ENCODE measurements at regions not wholly inside any gene's neighbourhood (a gene's known extent, or its start where the extent isn't known, plus 50 kb on each side); places are given as distances from the start of the nearest gene placed in this dataset.

DNA sequence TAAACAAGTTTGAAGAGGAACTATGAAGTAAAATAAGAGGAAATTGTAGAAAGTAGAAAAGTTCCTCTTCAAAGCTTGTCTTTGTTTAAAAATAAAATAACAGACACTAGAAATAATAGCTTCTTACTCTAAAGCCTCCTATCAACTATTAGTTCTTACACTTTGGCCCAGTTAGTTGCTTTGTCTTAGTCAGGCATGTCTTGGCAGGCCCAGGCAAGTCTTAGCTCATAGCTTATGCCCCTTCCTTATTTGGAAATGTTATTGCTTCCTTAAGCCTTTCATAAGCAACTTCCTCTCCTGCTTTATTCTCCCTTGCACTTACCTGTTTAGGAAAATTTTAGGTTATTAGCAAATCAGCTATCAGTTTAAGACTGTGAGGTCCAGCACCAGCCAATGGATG lies 950.6 kb upstream of the LRATD1 start:
- no peak overlapping the region for H3K27ac ChIP-seq (ENCODE audit: extremely low read depth, low read depth, low read length)
- H3K9me3 ChIP-seq (ENCODE audit: control insufficient read depth, insufficient read depth, low read depth, low read length): no peaks in the 10 kb centered on the region
- TF ChIP-seq, protein P1, sequence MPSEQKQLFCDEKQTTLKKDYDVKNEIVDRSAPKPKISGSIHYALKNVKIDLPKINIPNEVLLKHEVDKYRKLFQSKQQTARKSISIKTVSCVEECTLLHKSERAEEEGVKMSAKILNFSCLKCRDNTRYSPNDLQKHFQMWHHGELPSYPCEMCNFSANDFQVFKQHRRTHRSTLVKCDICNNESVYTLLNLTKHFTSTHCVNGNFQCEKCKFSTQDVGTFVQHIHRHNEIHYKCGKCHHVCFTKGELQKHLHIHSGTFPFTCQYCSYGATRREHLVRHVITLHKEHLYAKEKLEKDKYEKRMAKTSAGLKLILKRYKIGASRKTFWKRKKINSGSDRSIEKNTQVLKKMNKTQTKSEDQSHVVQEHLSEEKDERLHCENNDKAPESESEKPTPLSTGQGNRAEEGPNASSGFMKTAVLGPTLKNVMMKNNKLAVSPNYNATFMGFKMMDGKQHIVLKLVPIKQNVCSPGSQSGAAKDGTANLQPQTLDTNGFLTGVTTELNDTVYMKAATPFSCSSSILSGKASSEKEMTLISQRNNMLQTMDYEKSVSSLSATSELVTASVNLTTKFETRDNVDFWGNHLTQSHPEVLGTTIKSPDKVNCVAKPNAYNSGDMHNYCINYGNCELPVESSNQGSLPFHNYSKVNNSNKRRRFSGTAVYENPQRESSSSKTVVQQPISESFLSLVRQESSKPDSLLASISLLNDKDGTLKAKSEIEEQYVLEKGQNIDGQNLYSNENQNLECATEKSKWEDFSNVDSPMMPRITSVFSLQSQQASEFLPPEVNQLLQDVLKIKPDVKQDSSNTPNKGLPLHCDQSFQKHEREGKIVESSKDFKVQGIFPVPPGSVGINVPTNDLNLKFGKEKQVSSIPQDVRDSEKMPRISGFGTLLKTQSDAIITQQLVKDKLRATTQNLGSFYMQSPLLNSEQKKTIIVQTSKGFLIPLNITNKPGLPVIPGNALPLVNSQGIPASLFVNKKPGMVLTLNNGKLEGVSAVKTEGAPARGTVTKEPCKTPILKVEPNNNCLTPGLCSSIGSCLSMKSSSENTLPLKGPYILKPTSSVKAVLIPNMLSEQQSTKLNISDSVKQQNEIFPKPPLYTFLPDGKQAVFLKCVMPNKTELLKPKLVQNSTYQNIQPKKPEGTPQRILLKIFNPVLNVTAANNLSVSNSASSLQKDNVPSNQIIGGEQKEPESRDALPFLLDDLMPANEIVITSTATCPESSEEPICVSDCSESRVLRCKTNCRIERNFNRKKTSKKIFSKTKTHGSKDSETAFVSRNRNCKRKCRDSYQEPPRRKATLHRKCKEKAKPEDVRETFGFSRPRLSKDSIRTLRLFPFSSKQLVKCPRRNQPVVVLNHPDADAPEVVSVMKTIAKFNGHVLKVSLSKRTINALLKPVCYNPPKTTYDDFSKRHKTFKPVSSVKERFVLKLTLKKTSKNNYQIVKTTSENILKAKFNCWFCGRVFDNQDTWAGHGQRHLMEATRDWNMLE (tag by site-specific recombination; conservative IDR thresholded peaks at IDR 0.05; ENCODE audit: low read depth): no peak
- TF ChIP-seq ZNF654 (tag by site-specific recombination; IDR thresholded peaks at IDR 0.05; ENCODE audit: low read depth) (no peak), EGR2 (tag by site-specific recombination; IDR thresholded peaks at IDR 0.05; ENCODE audit: low read depth) (no peak), OVOL3 (tag by site-specific recombination; IDR thresholded peaks at IDR 0.05) (no peak), ZNF658 (tag by site-specific recombination; IDR thresholded peaks at IDR 0.05) (no peak), IKZF3 (tag by site-specific recombination; IDR thresholded peaks at IDR 0.05) (no peak), ZNF16 (tag by site-specific recombination; IDR thresholded peaks at IDR 0.05; ENCODE audit: low read depth) (no peak), ZNF391 (tag by site-specific recombination; IDR thresholded peaks at IDR 0.05; ENCODE audit: borderline replicate concordance, low read depth) (no peak), ZNF2 (tag by site-specific recombination; IDR thresholded peaks at IDR 0.05) (no peak), ZNF558 (tag by site-specific recombination; IDR thresholded peaks at IDR 0.05) (no peak), ZNF133 (tag by site-specific recombination; IDR thresholded peaks at IDR 0.05) (no peak), ZNF157 (tag by site-specific recombination; IDR thresholded peaks at IDR 0.05) (no peak), ZNF292 (tag by site-specific recombination; IDR thresholded peaks at IDR 0.05; ENCODE audit: borderline replicate concordance, low read depth) (no peak), ZNF416 (tag by site-specific recombination; IDR thresholded peaks at IDR 0.05) (no peak)
- TF ChIP-seq, protein P2, sequence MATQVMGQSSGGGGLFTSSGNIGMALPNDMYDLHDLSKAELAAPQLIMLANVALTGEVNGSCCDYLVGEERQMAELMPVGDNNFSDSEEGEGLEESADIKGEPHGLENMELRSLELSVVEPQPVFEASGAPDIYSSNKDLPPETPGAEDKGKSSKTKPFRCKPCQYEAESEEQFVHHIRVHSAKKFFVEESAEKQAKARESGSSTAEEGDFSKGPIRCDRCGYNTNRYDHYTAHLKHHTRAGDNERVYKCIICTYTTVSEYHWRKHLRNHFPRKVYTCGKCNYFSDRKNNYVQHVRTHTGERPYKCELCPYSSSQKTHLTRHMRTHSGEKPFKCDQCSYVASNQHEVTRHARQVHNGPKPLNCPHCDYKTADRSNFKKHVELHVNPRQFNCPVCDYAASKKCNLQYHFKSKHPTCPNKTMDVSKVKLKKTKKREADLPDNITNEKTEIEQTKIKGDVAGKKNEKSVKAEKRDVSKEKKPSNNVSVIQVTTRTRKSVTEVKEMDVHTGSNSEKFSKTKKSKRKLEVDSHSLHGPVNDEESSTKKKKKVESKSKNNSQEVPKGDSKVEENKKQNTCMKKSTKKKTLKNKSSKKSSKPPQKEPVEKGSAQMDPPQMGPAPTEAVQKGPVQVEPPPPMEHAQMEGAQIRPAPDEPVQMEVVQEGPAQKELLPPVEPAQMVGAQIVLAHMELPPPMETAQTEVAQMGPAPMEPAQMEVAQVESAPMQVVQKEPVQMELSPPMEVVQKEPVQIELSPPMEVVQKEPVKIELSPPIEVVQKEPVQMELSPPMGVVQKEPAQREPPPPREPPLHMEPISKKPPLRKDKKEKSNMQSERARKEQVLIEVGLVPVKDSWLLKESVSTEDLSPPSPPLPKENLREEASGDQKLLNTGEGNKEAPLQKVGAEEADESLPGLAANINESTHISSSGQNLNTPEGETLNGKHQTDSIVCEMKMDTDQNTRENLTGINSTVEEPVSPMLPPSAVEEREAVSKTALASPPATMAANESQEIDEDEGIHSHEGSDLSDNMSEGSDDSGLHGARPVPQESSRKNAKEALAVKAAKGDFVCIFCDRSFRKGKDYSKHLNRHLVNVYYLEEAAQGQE (tag by site-specific recombination; IDR thresholded peaks at IDR 0.05): no peak
- TF ChIP-seq, protein P3, sequence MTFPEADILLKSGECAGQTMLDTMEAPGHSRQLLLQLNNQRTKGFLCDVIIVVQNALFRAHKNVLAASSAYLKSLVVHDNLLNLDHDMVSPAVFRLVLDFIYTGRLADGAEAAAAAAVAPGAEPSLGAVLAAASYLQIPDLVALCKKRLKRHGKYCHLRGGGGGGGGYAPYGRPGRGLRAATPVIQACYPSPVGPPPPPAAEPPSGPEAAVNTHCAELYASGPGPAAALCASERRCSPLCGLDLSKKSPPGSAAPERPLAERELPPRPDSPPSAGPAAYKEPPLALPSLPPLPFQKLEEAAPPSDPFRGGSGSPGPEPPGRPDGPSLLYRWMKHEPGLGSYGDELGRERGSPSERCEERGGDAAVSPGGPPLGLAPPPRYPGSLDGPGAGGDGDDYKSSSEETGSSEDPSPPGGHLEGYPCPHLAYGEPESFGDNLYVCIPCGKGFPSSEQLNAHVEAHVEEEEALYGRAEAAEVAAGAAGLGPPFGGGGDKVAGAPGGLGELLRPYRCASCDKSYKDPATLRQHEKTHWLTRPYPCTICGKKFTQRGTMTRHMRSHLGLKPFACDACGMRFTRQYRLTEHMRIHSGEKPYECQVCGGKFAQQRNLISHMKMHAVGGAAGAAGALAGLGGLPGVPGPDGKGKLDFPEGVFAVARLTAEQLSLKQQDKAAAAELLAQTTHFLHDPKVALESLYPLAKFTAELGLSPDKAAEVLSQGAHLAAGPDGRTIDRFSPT (tag by site-specific recombination; IDR thresholded peaks at IDR 0.05): no peak
- no peaks in the 10 kb centered on the region for H3K36me3 ChIP-seq (ENCODE audit: control insufficient read depth in 2 of 2, insufficient read depth in 1 of 2, low read length in 2 of 2)
- ChIA-PET POLR2A (no interaction called here), CTCF (interaction anchor here (0.6 kb wide), 1 partner anchor 211 kb away, joined by 3 read pairs; no protein-coding TSS in a partner anchor)
- H3K4me3 ChIP-seq (ENCODE audit: low read depth, low read length): no peak overlapping the region
- H3K4me1 ChIP-seq (ENCODE audit: control insufficient read depth, insufficient read depth, low read length): no peaks in the 10 kb centered on the region
